ENCODE measurements at regions not wholly inside any gene's neighbourhood (a gene's known extent, or its start where the extent isn't known, plus 50 kb on each side); places are given as distances from the start of the nearest gene placed in this dataset.
"Not testable (repeated sequence)": the region's sequence is repeated elsewhere in the genome, so short reads cannot be mapped to it uniquely, and the experiment has no call there.

DNA sequence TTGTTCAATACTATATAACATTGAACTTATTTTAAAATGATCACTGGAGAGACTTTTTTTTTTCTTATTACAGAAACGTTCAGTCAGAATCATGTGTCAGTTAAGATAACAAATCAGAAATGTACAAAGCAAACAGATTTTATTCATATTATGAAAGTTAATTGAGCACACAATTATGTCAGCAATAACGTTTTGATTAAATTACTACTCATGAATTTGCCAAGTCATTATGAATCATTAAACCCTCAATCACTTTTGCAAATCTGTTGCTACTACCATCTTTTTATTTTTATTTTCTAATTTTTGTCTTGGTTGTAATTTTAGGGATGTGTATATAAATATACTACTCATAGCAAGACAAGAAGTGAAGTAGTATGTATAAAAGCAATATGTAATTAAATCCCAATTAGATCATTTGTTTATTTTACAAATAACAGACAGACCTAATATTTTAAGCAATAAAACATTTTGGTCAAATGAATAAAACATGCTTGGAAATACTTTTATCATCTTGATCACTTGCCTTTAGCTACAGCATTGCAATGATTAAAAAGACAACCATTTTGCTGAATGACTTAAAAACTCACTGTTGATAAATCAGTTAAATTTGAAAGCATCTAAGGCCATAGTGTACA is 893.4 kb upstream of the MIR17HG start:
- DNase-seq (ENCODE audit: low spot score), result no peak

DNA sequence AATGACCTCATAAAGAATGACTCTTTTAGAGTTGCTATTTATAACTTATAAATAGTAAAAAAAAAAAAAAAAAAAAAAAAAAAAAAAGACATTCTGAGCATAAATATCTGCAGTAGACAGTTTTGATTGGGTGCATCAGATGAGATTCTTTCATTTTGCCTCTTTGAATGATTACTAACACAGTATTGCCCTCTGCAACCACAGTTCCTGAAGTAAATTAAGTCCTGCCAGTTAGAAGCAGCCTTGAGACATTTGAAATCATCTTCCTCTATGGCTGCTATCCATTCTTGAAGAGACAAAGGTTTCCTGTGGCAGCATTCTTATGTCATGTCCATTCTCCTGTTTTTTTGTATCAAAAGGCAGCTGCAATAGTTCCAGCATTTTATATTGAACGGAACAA is 892.4 kb upstream of the MIR17HG start:
- no peak for DNase-seq (ENCODE audit: low spot score)

DNA sequence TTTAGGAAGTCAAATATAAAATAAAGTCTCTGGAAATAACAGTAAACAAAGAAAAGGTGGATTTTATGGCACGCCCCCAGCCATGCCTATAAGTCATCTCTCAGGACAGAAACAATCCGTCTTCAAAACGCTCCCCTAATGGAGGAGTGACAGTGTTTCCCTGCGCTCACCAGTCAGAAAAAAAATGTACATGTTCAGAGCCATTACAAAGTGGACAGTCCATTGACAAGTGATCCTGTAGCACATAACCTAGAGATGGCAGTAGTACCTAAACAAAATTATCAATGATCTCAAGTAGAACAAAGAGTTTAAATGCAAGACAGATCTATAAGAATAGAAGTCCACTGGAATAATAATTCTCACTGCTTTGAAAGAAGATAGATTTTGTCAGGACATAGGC is 891.7 kb upstream of the MIR17HG start:
- DNase-seq (ENCODE audit: low spot score), result no peak

DNA sequence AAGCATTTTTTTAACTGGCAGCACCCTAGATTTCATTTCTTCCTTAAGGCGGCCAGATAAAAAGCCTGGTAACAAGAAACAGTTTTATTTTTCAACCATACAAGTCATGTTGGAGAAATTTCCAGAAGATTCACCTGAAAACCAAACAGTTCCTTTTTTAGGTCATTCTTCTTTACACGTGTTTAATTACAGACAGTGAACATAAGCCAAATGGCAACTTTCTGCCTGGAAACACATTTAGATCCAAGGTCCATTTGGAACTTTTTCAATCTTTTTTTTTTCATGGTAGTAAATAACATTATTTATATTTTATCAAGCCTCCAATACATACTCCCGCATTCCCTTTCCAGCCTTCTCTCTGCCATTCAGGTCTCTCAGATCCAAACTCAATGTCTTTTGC is 886.1 kb upstream of the MIR17HG start:
- no peak for DNase-seq (ENCODE audit: low spot score)

- no peak for DNase-seq (ENCODE audit: low spot score)
Observed at GRCh38 chr13:90477216-90477615, 870.3 kb upstream of the MIR17HG start.

GRCh38 chr13:90483906-90484305 is 863.6 kb upstream of the MIR17HG start:
- no peak for DNase-seq (ENCODE audit: low spot score)

DNA sequence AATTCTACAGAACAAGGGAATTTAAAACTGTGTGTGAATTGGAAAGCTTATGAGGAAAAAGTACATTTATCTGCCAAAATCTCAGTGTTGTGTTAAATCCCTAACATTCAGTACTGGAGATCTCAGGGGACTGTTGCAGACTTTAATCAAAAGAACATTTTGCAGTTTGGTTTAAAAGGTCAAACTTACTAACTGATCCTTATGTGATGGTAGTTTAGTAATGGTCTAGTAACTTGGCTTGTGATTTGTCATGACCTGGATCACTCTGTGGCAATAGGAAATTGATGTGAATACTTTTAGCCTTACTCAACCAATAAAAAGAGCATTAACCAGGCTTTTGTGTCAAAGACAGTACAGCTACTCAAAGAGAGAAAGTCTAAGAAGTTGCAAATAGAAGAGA is 862.1 kb upstream of the MIR17HG start:
- no peak for DNase-seq (ENCODE audit: low spot score)

GRCh38 chr13:90492872-90493271 is 854.6 kb upstream of the MIR17HG start:
- no peak for DNase-seq (ENCODE audit: low spot score)

GRCh38 chr13:90493667-90494066 is 853.8 kb upstream of the MIR17HG start:
- no peak for DNase-seq (ENCODE audit: low spot score)

DNA sequence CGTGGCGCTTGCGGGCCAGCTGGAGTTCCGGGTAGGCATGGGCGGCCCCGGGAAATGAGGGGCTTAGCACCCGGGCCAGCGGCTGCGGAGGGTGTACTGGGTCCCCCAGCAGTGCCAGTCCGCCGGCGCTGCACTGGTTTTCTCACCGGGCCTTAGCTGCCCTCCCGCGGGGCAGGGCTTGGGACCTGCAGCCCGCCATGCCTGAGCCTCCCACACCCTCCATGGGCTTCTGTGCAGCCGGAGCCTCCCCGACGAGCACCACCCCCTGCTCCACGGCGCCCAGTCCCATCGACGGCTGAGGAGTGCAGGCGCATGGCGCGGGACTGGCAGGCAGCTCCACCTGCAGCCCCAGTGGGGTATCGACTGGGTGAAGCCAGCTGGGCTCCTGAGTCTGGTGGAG is 852.6 kb upstream of the MIR17HG start:
- DNase-seq (ENCODE audit: low spot score), result not testable (repeated sequence)

GRCh38 chr13:90498096-90498495 is 849.4 kb upstream of the MIR17HG start:
- DNase-seq (ENCODE audit: low spot score), result no peak

- no peak for DNase-seq (ENCODE audit: low spot score)
Observed at GRCh38 chr13:90498816-90499215, 848.7 kb upstream of the MIR17HG start.

GRCh38 chr13:90500569-90500968 is 846.9 kb upstream of the MIR17HG start:
- no peak for DNase-seq (ENCODE audit: low spot score)

- DNase-seq (ENCODE audit: low spot score), result no peak
Observed at GRCh38 chr13:90502153-90502552, 845.3 kb upstream of the MIR17HG start.

DNA sequence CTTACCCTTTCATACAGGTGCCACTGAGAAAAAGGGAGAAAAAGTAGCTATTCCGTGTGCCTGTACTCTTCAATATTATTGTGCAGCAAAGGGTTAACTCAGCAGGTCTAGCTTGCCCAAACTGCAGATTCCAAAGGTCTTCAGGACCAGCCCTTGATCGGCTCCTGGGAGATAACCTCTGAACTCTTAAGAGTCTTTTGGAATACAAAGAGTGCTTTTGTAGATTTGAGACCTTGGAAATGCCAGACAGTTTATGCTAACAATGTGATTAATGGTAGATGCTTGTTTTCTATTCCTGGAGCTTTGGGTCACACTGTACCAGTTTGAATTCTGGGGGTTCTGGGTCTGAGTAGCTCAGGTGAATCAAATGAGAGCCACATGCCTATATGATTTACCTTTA is 844.7 kb upstream of the MIR17HG start:
- DNase-seq (ENCODE audit: low spot score), result no peak

DNA sequence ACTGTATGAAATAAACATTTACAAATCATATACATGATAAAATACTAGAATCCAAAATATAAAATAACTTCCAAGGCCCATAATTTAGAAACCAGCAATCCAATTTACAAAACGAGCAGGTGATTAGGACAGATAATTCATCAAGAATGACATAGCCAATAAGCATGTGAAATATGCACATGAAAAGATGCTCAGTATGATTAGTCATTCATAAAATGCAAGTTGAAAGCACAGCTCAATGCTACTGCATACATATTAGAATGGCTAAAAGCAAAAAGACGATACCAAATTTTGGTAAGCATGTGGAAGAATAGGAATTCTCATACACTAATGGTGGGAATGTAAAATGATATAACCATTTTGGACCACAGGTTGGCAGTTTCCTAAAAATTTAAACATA is 837.2 kb upstream of the MIR17HG start:
- no peak for DNase-seq (ENCODE audit: low spot score)

DNA sequence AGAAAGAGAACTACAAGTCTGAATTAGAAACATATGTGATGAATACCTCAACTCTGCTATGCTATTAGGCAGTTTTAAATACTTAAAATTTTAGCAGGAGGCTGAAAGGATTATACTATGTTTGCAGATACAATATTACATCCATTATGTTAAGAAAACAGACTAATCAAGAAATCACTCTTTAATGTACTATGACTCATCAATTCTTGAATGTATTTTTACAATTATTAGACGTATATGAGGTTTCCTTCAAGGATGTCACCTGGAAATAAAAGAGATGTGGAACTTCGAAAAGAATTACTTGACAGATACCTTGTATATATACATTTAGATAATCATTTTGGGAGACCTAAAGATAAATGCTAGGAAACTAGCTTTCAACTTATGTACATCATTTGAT is 835.6 kb upstream of the MIR17HG start:
- no peak for DNase-seq (ENCODE audit: low spot score)

GRCh38 chr13:90514712-90515111 is 832.8 kb upstream of the MIR17HG start:
- not testable (repeated sequence) for DNase-seq (ENCODE audit: low spot score)

- DNase-seq (ENCODE audit: low spot score), result no peak
Observed at GRCh38 chr13:90518417-90518816, 829.1 kb upstream of the MIR17HG start.

- no peak for DNase-seq (ENCODE audit: low spot score)
Observed at GRCh38 chr13:90519157-90519556, 828.3 kb upstream of the MIR17HG start.

DNA sequence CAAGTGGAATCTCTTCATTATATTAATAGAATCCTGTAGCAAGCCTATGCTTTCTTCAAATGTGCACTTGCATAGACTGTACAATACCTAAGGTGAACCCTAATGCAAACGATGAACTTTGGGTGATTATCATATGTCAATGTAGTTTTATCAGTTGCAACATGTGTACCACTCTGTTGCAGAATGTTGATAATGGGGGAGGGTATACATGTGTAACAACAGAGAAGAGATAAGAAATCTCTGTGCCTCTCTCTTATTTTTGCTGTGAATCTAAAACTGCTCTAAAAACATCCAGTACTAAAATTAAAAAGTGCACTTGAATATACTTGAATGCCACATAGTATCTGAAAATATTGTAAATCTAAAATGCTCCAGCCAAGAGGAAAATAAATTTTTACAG is 820.8 kb upstream of the MIR17HG start:
- no peak for DNase-seq (ENCODE audit: low spot score)

DNA sequence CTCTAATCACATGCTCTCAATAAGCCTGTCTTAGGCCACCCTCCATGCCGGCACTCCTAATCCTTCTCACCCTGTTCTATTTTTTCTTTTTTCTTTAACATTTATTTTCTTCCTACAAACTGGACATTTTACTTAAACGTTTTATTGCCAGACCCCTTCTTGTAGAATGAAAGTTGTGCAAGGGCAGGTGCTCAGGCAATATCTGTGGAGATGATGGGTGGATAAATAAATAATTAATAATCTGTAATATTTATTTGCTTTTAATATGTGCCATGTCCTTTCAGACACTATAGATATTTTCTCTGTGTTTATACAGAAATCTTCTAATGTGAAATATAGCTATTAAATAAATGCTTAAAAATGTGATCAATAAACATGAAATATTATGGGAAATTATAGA is 815.7 kb upstream of the MIR17HG start:
- DNase-seq (ENCODE audit: low spot score), result no peak

DNA sequence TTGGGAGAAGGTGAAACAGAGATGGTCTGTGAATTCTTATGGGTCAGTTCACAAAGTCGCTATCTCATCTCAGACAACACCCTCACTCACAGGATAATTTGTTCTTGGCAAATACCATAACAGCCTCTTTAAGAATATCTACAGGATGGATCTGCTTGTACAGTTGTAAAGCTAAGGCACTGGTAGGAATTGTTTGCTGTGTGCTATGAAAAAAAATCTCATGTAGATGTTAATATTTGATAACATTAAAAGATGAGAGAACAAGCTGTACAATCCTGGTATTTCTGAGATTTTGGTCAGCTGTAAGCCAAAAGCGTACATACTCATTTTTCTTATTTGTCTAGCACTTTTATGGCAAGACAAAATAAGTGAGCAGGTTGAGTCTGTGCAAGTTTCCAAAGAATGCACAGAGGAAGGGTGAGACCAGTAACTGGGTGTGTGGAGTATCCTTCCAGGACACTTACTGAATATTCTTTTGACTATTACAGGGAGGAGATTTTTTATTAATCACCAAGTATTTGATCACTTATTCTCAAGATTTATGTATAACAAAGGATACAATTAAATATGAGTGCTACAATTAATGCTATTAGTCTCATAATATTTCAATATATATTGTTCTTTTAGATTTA is 814.5 kb upstream of the MIR17HG start:
- DNase-seq (ENCODE audit: low spot score), result no peak

GRCh38 chr13:90533866-90534265 is 813.6 kb upstream of the MIR17HG start:
- DNase-seq (ENCODE audit: low spot score), result no peak

All from ecto neural progenitor cell (in vitro differentiated cells).